ENCODE measurements at regions not wholly inside any gene's neighbourhood (a gene's known extent, or its start where the extent isn't known, plus 50 kb on each side); places are given as distances from the start of the nearest gene placed in this dataset.

DNA sequence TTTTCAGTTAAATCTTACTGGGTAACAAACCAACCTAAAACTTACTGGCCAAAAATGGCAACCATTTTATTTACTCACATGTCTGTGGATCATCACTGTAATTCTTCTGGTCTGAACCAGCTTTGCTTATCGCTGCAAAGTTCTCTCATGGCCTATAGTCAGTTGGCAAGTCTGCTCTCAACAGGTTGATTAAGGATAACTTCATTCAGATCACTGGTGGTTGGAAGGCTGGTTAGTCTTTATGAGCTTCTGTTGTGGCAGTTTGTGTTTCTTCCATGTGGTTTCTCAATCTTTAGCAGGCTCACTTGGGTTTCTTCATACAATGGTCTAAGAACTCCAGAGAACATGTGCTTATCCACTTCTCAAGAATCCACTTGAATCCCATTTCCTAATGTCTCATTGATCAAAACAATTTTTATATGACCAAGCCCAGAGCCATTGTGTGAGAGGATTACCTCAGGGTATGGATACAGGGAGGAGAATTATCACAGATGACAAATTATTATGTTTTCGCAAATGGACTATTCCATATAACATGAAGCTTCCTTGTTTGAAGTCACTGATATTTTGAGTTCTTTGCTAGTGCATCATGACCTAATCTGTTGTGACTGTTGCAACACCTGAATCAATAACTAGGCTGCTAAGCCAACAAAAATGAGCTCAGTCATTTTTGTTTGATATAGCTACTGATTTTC, 155.4 kb upstream of the BMP2 start:
- Mint-ChIP-seq H3K27me3 (no peaks in the 10 kb centered on the region), H3K36me3 (ENCODE audit: low read depth) (no peaks in the 10 kb centered on the region), H3K9me3 (peaks cover 6% of the 10 kb centered on the region), H3K27ac (no peak overlapping the region), H3K4me1 (ENCODE audit: low read depth) (no peaks in the 10 kb centered on the region), H3K4me3 (no peak overlapping the region)
- TF ChIP-seq CTCF (IDR thresholded peaks at IDR 0.05): no peak
- Histone ChIP-seq H3K36me3 (ENCODE audit: insufficient read depth, low read length) (no peaks in the 10 kb centered on the region), H3K27me3 (ENCODE audit: control insufficient read depth in 1 of 2, insufficient read depth in 2 of 2, low read length in 2 of 2) (no peaks in the 10 kb centered on the region), H3K4me1 (ENCODE audit: insufficient read depth, low read length) (no peaks in the 10 kb centered on the region), H3K27ac (ENCODE audit: low read depth in 1 of 2, low read length in 2 of 2) (no peak overlapping the region), H3K9me3 (ENCODE audit: control insufficient read depth in 1 of 2, insufficient read depth in 1 of 2, low read length in 2 of 2) (peaks cover 0 to 5% of the 10 kb centered on the region in 2 experiments), H3K4me3 (ENCODE audit: low read length) (no peak overlapping the region)
- intact Hi-C loops (cut with DNase I, micrococcal nuclease): no loop called here
- ChIA-PET POLR2A (no interaction called here), CTCF (no interaction called here)
- no peak for DNase-seq
- no peak for ATAC-seq (ENCODE audit: poor library complexity)

DNA sequence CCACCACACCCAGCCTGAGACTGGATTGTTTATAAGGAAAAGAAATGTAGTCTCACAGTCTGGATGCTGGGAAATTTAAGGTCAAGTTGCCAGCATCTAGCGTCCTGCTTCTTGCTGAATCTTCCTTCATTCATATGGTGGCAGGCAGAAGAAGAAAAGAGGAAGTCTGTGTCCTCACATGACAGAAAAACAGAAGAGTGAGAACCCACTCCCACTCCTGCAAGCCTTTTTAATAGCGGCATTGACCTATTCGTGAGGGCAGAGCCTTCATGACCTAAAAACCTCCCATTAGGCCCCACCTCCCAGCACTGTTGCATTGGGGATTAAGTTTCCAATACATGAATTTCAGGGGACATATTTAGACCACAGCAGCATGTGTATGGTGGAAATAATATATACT, 160.8 kb upstream of the BMP2 start:
- Mint-ChIP-seq H3K9me3 (peaks cover 1% of the 10 kb centered on the region), H3K36me3 (ENCODE audit: low read depth) (no peaks in the 10 kb centered on the region), H3K27me3 (no peaks in the 10 kb centered on the region), H3K27ac (no peak overlapping the region), H3K4me1 (ENCODE audit: low read depth) (no peaks in the 10 kb centered on the region), H3K4me3 (no peak overlapping the region)
- TF ChIP-seq CTCF (IDR thresholded peaks at IDR 0.05): no peak
- Histone ChIP-seq H3K4me1 (ENCODE audit: insufficient read depth, low read length) (no peaks in the 10 kb centered on the region), H3K4me3 (ENCODE audit: low read length) (no peak overlapping the region), H3K27me3 (ENCODE audit: control insufficient read depth in 1 of 2, insufficient read depth in 2 of 2, low read length in 2 of 2) (no peaks in the 10 kb centered on the region), H3K36me3 (ENCODE audit: insufficient read depth, low read length) (no peaks in the 10 kb centered on the region), H3K27ac (ENCODE audit: low read depth in 1 of 2, low read length in 2 of 2) (no peak overlapping the region), H3K9me3 (ENCODE audit: control insufficient read depth in 1 of 2, insufficient read depth in 1 of 2, low read length in 2 of 2) (peaks cover 0 to 9% of the 10 kb centered on the region in 2 experiments)
- DNase-seq (no peak), ATAC-seq (ENCODE audit: poor library complexity) (no peak)
- ChIA-PET POLR2A (no interaction called here), CTCF (no interaction called here)
- intact Hi-C loops (cut with DNase I, micrococcal nuclease): no loop called here

DNA sequence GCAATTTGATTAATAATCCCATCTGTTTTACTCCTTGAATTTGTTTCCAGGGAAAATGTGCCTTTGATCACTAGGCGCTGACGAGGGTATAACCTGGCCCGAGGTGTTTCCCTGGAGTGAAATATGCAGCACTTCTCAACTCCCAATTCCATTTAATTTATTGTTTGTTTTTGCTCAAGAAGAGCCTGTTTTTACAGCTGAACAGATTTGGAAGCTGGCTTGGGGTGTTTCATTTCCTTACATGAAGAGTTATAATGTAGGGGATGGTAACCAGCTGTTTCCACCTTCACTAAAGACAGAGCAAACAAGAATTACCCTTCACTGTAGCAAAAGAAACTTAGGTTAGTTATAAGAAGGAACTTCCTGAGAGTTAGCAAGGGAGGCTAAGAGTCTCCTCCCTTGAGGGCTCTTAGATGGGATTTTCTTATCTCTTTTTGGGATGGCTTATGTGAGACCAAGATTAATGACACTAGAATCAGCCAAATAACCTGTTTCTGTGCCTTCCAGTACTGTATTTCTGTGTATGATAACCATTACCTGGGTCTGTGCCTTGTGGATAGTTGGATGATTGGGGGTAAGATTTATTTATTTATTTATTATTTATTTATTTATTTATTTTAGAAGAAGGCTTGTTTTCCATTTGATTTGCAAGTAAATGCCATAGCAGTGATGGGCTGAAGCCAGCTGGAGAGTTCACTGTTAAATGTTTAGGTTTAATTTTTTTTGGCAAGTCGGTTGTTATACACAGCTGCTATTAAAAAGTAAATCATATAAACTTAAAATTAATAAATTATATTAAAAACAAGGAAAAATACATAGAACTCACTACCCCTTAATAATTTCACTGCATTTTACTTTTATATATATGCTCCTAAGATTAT, 162.2 kb upstream of the BMP2 start:
- Mint-ChIP-seq H3K9me3 (peaks cover 1% of the 10 kb centered on the region), H3K27ac (no peak overlapping the region), H3K4me1 (ENCODE audit: low read depth) (no peaks in the 10 kb centered on the region), H3K4me3 (no peak overlapping the region), H3K36me3 (ENCODE audit: low read depth) (no peaks in the 10 kb centered on the region), H3K27me3 (no peaks in the 10 kb centered on the region)
- ChIA-PET POLR2A (no interaction called here), CTCF (no interaction called here)
- intact Hi-C loops (cut with DNase I, micrococcal nuclease): no loop called here
- no peak overlapping the region for H3K4me3 ChIP-seq (ENCODE audit: low read length)
- peaks cover 0 to 4% of the 10 kb centered on the region in 2 experiments for H3K9me3 ChIP-seq (ENCODE audit: control insufficient read depth in 1 of 2, insufficient read depth in 1 of 2, low read length in 2 of 2)
- H3K27ac ChIP-seq (ENCODE audit: low read depth in 1 of 2, low read length in 2 of 2): no peak overlapping the region
- no peaks in the 10 kb centered on the region for H3K4me1 ChIP-seq (ENCODE audit: insufficient read depth, low read length)
- DNase-seq: no peak
- no peak for ATAC-seq (ENCODE audit: poor library complexity)
- H3K36me3 ChIP-seq (ENCODE audit: insufficient read depth, low read length): no peaks in the 10 kb centered on the region
- H3K27me3 ChIP-seq (ENCODE audit: control insufficient read depth in 1 of 2, insufficient read depth in 2 of 2, low read length in 2 of 2): no peaks in the 10 kb centered on the region
- TF ChIP-seq CTCF (IDR thresholded peaks at IDR 0.05): no peak
